A204.1 (cell line): ENCODE measurements at regions not wholly inside any gene's neighbourhood (a gene's known extent, or its start where the extent isn't known, plus 50 kb on each side); places are given as distances from the start of the nearest gene placed in this dataset.
"Not testable (repeated sequence)": the region's sequence is repeated elsewhere in the genome, so short reads cannot be mapped to it uniquely, and the experiment has no call there.

Source experiments
- FAIRE-seq: peaks from 2 replicates; lab custom pipeline; 2012; peaks lifted over from hg19 to GRCh38; lab: Jason Lieb, UNC

- FAIRE-seq, result no peak
These were observed 61.5 kb downstream of the PRSS23 start for GRCh38 chr11:86861810-86862209.

DNA sequence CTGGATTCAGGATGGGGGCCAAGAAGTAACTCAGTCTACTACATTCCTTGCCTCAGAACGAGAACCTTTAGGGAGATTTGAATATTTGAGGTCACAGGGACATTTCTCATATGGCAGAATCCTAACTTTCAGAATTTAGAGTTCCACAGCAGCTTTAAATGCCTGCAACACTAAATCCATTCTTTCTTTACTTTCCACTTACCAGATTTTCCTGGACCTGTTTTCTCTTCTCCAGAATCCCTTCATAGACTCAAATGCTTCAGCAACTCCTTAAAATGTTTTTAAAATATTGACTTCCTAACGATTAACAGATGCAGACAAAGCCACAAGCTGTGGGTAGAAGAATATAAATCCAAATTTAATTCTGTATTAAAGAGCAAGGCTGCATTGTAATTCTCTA, 63.1 kb downstream of the PRSS23 start:
- FAIRE-seq, result no peak

GRCh38 chr11:86865436-86865835, 65.1 kb downstream of the PRSS23 start:
- no peak for FAIRE-seq

GRCh38 chr11:86869531-86869930, 69.2 kb downstream of the PRSS23 start:
- FAIRE-seq, result no peak

DNA sequence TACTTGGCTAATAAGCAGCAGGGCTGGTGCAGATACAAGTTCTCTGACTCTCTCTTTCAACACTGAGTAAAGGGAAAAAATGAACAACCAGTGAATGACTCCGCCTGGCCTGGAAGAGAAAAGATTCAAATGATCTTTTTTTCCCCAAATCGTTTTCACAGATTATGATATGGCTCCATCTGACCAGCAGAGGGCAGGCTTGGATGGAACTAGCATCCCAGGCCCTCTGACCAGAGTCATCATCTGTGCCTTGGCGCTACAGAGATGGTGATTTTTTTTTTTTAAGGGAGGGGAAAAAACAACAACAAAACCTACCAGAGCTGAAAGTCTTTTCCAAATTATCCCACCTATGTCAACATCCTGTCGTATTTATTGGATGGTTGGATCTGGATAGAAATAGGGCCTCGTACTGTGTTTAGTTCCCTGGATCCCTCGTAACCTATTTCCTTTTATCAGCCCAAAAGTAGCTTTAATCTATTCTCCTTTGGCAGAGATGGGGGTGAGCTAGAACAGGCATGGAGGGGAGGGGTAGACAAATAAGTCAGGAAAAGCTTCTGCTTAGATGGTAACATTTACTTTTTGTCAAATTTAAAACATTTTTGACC, 69.7 kb downstream of the PRSS23 start:
- FAIRE-seq, result peak; percentile 94

DNA sequence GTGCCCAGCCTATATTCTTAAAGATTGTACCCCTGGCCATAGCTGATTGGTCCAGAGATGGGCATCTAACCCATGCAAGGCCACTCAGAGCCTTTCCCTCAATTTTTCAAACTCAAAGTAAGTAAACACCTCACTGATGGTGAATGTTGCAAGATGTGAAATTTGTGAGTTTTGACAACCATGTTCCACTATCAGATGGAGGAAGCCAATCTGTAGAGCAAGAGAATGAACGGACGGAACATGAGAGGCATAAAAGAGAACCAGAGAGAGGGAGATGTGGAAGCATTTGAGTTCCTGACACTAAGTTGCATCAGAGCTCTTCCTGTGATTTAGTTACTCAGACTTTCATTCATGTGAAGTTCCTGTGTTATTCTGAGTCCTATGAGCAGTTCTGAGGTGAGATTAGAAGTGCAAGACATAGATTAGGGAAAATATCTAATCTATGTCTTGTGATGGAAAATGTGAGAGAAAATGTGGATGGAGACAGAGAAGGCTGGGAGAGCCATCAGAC, 73.3 kb downstream of the PRSS23 start:
- no peak for FAIRE-seq

GRCh38 chr11:86874304-86875056, 74.1 kb downstream of the PRSS23 start:
- no peak for FAIRE-seq

DNA sequence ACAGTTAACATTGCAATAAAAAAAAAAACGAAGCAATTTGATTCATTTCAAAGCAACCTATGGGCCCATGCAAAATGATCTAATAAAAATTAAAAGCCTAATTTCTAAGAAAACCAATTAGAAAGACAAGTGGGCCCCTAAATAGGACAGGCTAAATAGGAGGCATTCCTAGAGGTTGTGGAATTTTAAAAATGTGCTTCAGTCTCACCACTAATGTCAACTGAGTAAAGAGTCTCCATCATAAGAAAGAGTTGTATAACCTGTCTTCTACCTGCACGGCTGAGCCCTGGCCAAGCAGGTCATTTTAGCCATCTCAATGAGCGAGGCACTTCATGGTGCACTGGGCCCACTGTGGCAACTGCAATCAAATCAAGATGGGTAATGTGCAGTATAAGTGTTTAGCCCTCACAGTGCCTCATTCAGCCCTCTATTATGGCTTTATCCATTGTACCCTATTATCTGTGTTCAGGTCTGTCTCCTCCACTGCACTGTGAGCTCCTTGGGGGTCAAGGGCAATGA, 76.4 kb downstream of the PRSS23 start:
- no peak for FAIRE-seq

GRCh38 chr11:86877503-86877902, 77.2 kb downstream of the PRSS23 start:
- FAIRE-seq, result no peak

- not testable (repeated sequence) for FAIRE-seq
These were observed 76.0 kb downstream of the FZD4 start for GRCh38 chr11:86879241-86879640.

- no peak for FAIRE-seq
These were observed 69.9 kb downstream of the FZD4 start for GRCh38 chr11:86885311-86885710.

- no peak for FAIRE-seq
These were observed 66.8 kb downstream of the FZD4 start for GRCh38 chr11:86888164-86889000.

GRCh38 chr11:86889001-86889341, 66.2 kb downstream of the FZD4 start:
- no peak for FAIRE-seq

DNA sequence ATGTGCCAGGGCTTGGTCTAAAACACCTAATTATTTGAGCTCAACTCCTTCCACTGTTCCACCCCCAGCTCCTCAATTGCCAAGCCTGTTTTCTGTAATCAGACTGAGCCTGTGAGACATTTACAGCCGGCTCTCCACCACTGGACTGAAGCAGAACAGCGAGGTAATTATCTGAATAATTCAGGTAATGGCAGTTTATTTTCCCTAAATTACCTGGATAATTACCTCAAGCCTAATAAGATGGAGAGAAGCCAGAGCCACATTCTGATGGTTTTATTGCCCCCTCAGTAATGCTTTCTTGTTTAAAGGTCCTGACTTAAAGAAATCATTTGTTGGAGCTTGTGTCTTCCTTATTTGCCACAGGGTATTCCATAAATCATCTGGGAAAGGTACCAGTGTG, 64.2 kb downstream of the FZD4 start:
- no peak for FAIRE-seq

- FAIRE-seq, result no peak
These were observed 62.0 kb downstream of the FZD4 start for GRCh38 chr11:86893235-86893634.
